Type B pancreatic cell (in vitro differentiated cells): ENCODE measurements at regions not wholly inside any gene's neighbourhood (a gene's known extent, or its start where the extent isn't known, plus 50 kb on each side); places are given as distances from the start of the nearest gene placed in this dataset.

Experiments
- DNase-seq: peaks from one replicate; pipeline ENCODE4 v3.0.0; 2021; ENCODE audit warnings: mixed read lengths; ENCODE audit not compliant: unreplicated experiment; ENCODE audit errors: extremely low spot score
- H3K27ac Mint-ChIP-seq: 2 replicates; pipeline ENCODE4 v1.8.0; 2021; ENCODE audit warnings: mild to moderate bottlenecking, mixed read lengths
- H3K27me3 Mint-ChIP-seq: 2 replicates; pipeline ENCODE4 v1.8.0; 2021; ENCODE audit warnings: mixed read lengths
- H3K36me3 Mint-ChIP-seq: 2 replicates; pipeline ENCODE4 v1.8.0; 2021; ENCODE audit warnings: mixed read lengths
- H3K4me1 Mint-ChIP-seq: one replicate; pipeline ENCODE4 v1.8.0; 2021; ENCODE audit warnings: mixed read lengths; ENCODE audit not compliant: unreplicated experiment
- H3K4me3 Mint-ChIP-seq: 2 replicates; pipeline ENCODE4 v1.8.0; 2021; ENCODE audit warnings: mild to moderate bottlenecking, mixed read lengths
- H3K9me3 Mint-ChIP-seq: 2 replicates; pipeline ENCODE4 v1.8.0; 2021; ENCODE audit warnings: mixed read lengths
- CTCF ChIP-seq: fragments of 200-600 bp; sonication (generic); conservative IDR thresholded peaks from 2 replicates; pipeline ENCODE4 v1.5.0; 2021; ENCODE audit warnings: antibody characterized with exemption, mild to moderate bottlenecking

- no peak for TF ChIP-seq CTCF
- Mint-ChIP-seq H3K27me3 (peaks cover under 1% of the 10 kb centered on the region), H3K27ac (peak overlapping the region; percentile 67), H3K9me3 (no peaks in the 10 kb centered on the region), H3K4me1 (peaks cover 14% of the 10 kb centered on the region), H3K4me3 (no peak overlapping the region), H3K36me3 (no peaks in the 10 kb centered on the region)
- no peak for DNase-seq
Measured at GRCh38 chr20:56788671-56789610, 159.8 kb downstream of the TFAP2C start.

- H3K9me3 Mint-ChIP-seq = peaks cover 5% of the 10 kb centered on the region
- no peak for DNase-seq
- H3K27ac Mint-ChIP-seq = no peak overlapping the region
- TF ChIP-seq CTCF = no peak
- H3K4me3 Mint-ChIP-seq = no peak overlapping the region
- no peaks in the 10 kb centered on the region for H3K36me3 Mint-ChIP-seq
- peaks cover 7% of the 10 kb centered on the region for H3K27me3 Mint-ChIP-seq
- H3K4me1 Mint-ChIP-seq = no peaks in the 10 kb centered on the region
Measured at GRCh38 chr20:56793916-56794315, 164.8 kb downstream of the TFAP2C start.

- Mint-ChIP-seq H3K27me3 (peaks cover 7% of the 10 kb centered on the region), H3K9me3 (peaks cover 5% of the 10 kb centered on the region), H3K4me3 (no peak overlapping the region), H3K4me1 (no peaks in the 10 kb centered on the region), H3K27ac (no peak overlapping the region), H3K36me3 (no peaks in the 10 kb centered on the region)
- no peak for TF ChIP-seq CTCF
- no peak for DNase-seq
Measured at GRCh38 chr20:56795492-56795891, 166.4 kb downstream of the TFAP2C start.

GRCh38 chr20:56796345-56796744, 167.2 kb downstream of the TFAP2C start:
- H3K9me3 Mint-ChIP-seq = peaks cover 5% of the 10 kb centered on the region
- H3K4me3 Mint-ChIP-seq = no peak overlapping the region
- no peak overlapping the region for H3K27ac Mint-ChIP-seq
- DNase-seq = no peak
- no peaks in the 10 kb centered on the region for H3K4me1 Mint-ChIP-seq
- H3K36me3 Mint-ChIP-seq = no peaks in the 10 kb centered on the region
- H3K27me3 Mint-ChIP-seq = peaks cover 7% of the 10 kb centered on the region
- no peak for TF ChIP-seq CTCF

- H3K9me3 Mint-ChIP-seq = peaks cover 5% of the 10 kb centered on the region
- no peak overlapping the region for H3K4me3 Mint-ChIP-seq
- no peak for TF ChIP-seq CTCF
- no peaks in the 10 kb centered on the region for H3K36me3 Mint-ChIP-seq
- peaks cover 7% of the 10 kb centered on the region for H3K27me3 Mint-ChIP-seq
- peaks cover 2% of the 10 kb centered on the region for H3K4me1 Mint-ChIP-seq
- H3K27ac Mint-ChIP-seq = no peak overlapping the region
- no peak for DNase-seq
Measured at GRCh38 chr20:56797023-56797422, 167.9 kb downstream of the TFAP2C start.
